AG09309 (cell line): ENCODE measurements at regions not wholly inside any gene's neighbourhood (a gene's known extent, or its start where the extent isn't known, plus 50 kb on each side); places are given as distances from the start of the nearest gene placed in this dataset.

Source experiments
- DNase-seq: peaks from one replicate; pipeline ENCODE4 v3.0.0-alpha.2; 2010; ENCODE audit warnings: low read depth
- H3K4me3 ChIP-seq: 2 replicates; pipeline ENCODE4 v1.5.1; 2011; ENCODE audit warnings: mild to moderate bottlenecking, low read depth, low read length, moderate library complexity; ENCODE audit not compliant: control insufficient read depth
- TF ChIP-seq, protein P1 (sequence below): IDR thresholded peaks from 2 replicates; pipeline ENCODE4 v1.5.1; 2011; ENCODE audit warnings: mild to moderate bottlenecking, low read depth, low read length, inconsistent platforms; ENCODE audit not compliant: insufficient read depth, control insufficient read depth; ENCODE audit errors: missing control alignments

DNA sequence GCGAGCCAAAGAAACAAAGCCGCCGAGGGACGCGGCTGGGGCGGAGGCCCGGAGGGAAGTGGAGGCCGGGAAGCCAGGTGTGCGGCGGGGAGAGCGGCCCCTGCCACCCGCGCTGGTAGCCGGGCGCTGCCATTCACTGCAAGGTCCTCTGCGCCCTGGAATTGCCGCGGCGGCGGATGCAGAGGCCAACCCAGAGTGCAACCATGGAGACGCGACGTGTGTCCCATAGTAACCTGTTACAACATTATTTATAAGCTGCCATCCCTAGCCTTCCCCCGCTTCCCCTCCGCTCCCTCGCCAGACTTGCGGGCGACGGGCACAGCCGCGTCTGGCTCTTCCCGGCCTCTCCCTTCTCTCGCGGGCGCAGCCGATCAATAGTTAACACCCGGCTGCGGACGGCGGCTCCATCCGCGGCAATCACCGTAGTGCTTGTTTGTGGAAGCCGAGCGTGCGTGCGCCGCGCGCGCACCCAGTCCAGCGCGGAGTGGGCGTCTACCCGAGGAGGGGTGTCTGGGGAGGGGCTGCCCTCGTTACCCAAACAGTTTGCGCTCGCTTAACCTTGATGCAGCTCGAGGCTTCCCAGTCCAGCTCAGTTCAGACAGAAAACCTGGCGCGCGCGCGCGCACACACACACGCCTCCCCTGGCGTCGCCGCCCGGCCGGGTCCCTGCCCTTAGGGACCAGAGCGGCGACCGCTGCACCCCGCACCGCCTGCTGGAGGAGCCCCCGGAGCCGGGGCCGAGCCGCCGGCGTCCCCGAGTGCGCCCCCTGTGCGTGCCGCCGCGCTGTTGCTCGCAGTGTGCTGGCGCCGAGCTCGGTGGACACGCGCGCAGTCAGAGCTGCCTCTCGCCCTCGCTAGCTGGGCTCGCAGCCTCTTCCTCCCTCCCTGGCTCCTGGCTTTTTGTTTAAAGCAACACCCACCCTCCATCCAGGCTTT is 165.4 kb upstream of the DPP6 start:
- DNase-seq: no peak
- H3K4me3 ChIP-seq: no peak overlapping the region
- TF ChIP-seq, protein P1, sequence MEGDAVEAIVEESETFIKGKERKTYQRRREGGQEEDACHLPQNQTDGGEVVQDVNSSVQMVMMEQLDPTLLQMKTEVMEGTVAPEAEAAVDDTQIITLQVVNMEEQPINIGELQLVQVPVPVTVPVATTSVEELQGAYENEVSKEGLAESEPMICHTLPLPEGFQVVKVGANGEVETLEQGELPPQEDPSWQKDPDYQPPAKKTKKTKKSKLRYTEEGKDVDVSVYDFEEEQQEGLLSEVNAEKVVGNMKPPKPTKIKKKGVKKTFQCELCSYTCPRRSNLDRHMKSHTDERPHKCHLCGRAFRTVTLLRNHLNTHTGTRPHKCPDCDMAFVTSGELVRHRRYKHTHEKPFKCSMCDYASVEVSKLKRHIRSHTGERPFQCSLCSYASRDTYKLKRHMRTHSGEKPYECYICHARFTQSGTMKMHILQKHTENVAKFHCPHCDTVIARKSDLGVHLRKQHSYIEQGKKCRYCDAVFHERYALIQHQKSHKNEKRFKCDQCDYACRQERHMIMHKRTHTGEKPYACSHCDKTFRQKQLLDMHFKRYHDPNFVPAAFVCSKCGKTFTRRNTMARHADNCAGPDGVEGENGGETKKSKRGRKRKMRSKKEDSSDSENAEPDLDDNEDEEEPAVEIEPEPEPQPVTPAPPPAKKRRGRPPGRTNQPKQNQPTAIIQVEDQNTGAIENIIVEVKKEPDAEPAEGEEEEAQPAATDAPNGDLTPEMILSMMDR: no peak

DNA sequence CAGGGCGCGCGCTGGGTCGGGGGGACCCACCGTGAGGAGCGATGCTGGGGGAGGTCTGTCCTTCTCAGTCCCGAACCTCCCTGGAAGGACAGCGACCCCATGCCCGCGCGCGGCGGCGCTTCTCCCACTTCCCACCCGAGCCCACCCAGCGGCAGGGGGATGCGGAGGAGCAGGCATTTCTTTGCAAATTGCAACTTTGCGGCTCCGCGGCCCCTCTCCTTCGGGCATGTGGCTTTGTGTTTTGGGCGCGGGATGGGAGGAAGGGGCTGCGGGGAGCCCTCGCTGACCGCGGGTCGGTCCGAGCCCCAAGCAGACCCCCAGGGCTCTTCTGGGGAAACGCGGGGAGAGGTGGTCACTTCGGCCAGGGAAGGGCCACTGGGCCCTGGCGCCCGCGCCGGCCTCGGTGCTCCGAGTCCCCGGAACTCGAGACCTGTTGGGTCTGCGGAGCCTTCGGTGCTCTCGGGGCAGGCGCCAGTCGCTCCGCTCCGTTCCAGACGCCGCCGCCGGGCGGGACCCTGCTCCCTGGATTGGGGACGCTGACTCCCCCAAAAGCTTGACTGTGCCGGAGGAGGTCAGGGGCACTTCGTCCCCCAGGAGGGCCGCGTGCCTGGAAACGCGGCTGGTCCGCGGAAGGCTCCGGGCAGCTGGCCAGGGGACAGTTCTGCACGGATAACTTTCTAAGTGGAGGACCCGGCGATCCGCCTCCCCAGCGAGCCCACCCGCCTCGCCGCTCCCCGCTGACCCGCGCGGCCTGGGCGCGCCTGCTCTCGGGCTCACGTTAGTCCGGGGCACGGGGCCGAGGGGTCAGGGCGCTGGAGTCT is 164.2 kb upstream of the DPP6 start:
- no peak overlapping the region for H3K4me3 ChIP-seq
- no peak for DNase-seq
- TF ChIP-seq, protein P1: no peak

DNA sequence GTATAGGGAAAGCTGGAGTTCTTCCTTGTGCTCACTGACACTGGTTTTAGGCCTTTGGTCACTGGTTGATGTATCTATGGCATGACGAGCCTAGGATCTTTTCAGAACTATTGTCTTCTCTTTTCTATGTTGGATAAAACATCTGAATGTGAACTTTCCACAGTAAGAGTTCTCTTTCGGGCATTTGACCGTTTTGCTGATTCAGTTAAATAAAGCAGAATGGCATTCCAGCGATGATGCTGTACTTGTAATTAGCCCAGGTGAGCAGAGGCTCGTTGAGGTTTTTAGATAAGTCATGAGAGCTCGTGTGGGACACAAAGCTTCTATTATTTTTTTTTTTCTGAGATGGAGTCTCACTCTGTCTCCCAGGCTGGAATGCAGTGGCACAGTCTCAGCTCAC is 160.2 kb upstream of the DPP6 start:
- TF ChIP-seq, protein P1: no peak
- no peak overlapping the region for H3K4me3 ChIP-seq
- no peak for DNase-seq

DNA sequence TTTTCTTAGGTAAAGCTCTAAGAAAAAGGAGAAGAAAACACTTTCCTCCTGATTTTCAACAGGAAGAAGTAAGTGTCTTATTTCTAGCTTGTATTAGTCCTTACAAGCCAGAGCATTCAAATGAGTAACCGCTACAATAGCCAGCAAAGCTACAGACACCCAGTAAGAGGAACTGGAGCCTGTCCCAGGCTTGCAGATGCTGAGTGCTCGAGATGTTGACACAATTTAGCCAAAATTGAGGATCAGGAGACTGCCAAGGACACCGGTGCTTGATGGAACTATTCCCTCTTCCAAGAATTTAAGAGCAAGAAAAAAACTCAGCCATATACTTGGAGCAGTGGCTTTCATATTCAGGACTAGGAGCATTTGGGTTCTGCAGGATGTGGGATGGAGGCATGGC is 149.3 kb upstream of the DPP6 start:
- TF ChIP-seq, protein P1: no peak

DNA sequence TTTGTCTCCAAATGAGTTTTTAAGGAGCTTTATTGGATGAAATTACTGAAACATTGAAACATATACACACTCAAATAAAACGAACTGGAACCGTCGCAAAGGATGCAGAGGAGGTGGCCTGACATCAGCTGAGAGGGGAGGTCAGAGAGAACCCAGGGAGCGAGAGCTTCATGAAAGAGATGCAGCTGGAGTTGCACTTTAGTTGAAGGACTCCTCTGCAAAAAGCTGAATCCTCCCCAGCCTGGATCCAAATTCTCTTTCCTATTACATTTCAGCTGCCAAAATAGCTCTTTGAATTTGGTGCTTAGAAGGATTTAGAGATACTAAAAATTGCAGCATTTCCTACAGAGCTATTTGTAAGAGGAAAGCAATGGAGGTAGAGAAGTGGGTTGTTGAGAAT is 140.0 kb upstream of the DPP6 start:
- DNase-seq: no peak
- TF ChIP-seq, protein P1: no peak
- no peak overlapping the region for H3K4me3 ChIP-seq

More for the DNA sequence above, 149.3 kb upstream of the DPP6 start:
- no peak for DNase-seq
- H3K4me3 ChIP-seq: no peak overlapping the region

DNA sequence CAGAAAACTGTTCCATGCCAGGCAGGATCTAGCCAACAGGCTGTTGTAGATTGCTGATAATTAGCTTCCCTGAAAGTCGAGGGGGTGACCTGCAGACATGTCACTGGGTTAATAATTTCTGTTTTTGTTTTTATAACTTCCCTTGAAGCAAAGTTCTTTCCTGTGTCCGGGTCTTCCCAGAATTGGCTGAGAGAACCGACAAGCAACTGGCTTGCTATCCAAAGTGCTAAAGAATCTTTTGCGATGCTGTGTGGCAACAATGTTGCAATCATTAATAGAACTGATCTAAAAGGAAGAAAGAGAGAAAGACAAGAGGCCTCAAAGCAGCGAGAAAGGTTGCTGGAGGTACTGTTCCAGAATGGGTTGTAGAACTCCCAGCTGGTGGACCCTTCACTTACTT is 132.1 kb upstream of the DPP6 start:
- TF ChIP-seq, protein P1: no peak
- no peak for DNase-seq
- H3K4me3 ChIP-seq: no peak overlapping the region
